A549 (cell line): ENCODE measurements at regions not wholly inside any gene's neighbourhood (a gene's known extent, or its start where the extent isn't known, plus 50 kb on each side); places are given as distances from the start of the nearest gene placed in this dataset.
A peak's percentile ranks its signal among the peaks of the same experiment; 100 is the strongest.
"Not testable (repeated sequence)": the region's sequence is repeated elsewhere in the genome, so short reads cannot be mapped to it uniquely, and the experiment has no call there.

Experiments
- ATAC-seq, 2 experiments: fragments of 200-7000 bp in 1 of 2; fragments of >200 bp in 1 of 2; cut with Nextera tagmentation in 1 of 2; cut with Tn5 transposase in 1 of 2; 3 replicates each; pipeline versions ENCODE4 v1.8.0 to v1.9.1; 2018 to 2020; ENCODE audit warnings: mild to moderate bottlenecking in 1 of 2, moderate library complexity in 1 of 2
- CTCF ChIA-PET: fragments of 300-600 bp; sonication (Branson Sonifier 250); formaldehyde crosslinking; extraction: SDS; loops from one replicate; lab custom pipeline; 2021; ENCODE audit warnings: antibody characterized with exemption, inconsistent platforms; lab: Yijun Ruan, JAX
- POLR2A ChIA-PET: fragments of 350-600 bp; formaldehyde crosslinking; extraction: SDS; loops from one replicate; lab custom pipeline; 2021; ENCODE audit warnings: antibody characterized with exemption, inconsistent platforms; lab: Yijun Ruan, JAX
- DNase-seq, 2 experiments: peaks; one replicate each; pipeline versions ENCODE4 v3.0.0 to v3.0.0-alpha.2; 2011 to 2016; ENCODE audit warnings: low read depth in 1 of 2, low spot score in 1 of 2
- FAIRE-seq: peaks from 2 replicates; lab custom pipeline; 2011; peaks lifted over from hg19 to GRCh38; lab: Jason Lieb, UNC
- H3K27ac ChIP-seq, 2 experiments: fragments of >200 bp; sonication (Bioruptor Twin); formaldehyde crosslinking; 3 replicates each; pipeline ENCODE4 v1.5.1; 2016 to 2017
- H3K4me1 ChIP-seq: fragments of >200 bp; sonication (Bioruptor Twin); formaldehyde crosslinking; 3 replicates; pipeline ENCODE4 v1.6.1; 2016
- H3K4me2 ChIP-seq: fragments of >200 bp; sonication (Bioruptor Twin); formaldehyde crosslinking; 3 replicates; pipeline ENCODE4 v1.6.1; 2016
- H3K4me3 ChIP-seq: fragments of >200 bp; sonication (Bioruptor Twin); formaldehyde crosslinking; 3 replicates; pipeline ENCODE4 v1.5.1; 2016
- H3K9me3 ChIP-seq: fragments of >200 bp; sonication (Bioruptor Twin); formaldehyde crosslinking; 3 replicates; pipeline ENCODE4 v1.6.1; 2016
- ATOH8 ChIP-seq: fragments of 250-450 bp; sonication (Bioruptor Pico); IDR thresholded peaks from 2 replicates; pipeline ENCODE4 v1.5.0; 2020; ENCODE audit warnings: low read depth, mild to moderate bottlenecking, moderate library complexity
- CTCF ChIP-seq: fragments of >200 bp; sonication (Bioruptor Twin); formaldehyde crosslinking; IDR thresholded peaks from 3 replicates; pipeline ENCODE4 v1.5.1; 2016
- EHF ChIP-seq: fragments of 250-450 bp; sonication (Bioruptor Pico); IDR thresholded peaks from 2 replicates; pipeline ENCODE4 v1.5.0; 2020; ENCODE audit warnings: mild to moderate bottlenecking
- EHMT2 ChIP-seq: fragments of 200-600 bp; sonication (generic); IDR thresholded peaks from 2 replicates; pipeline ENCODE4 v1.6.1; 2016; ENCODE audit warnings: antibody characterized with exemption, low read depth, mild to moderate bottlenecking, moderate library complexity
- ELK1 ChIP-seq: fragments of 150-350 bp; IDR thresholded peaks from 2 replicates; pipeline ENCODE4 v1.6.1; 2014; ENCODE audit warnings: low read depth, mild to moderate bottlenecking, low read length
- HOXB5 ChIP-seq: fragments of 250-450 bp; sonication (Bioruptor Pico); IDR thresholded peaks from 2 replicates; pipeline ENCODE4 v1.5.0; 2020; ENCODE audit warnings: mild to moderate bottlenecking, moderate library complexity
- JUN ChIP-seq, 2 experiments: fragments of >200 bp; sonication (Bioruptor Twin); formaldehyde crosslinking; IDR thresholded peaks; 2 replicates in 1 of 2; 3 replicates in 1 of 2; pipeline ENCODE4 v1.6.1; 2016 to 2017
- JUNB ChIP-seq: fragments of >200 bp; sonication (Bioruptor Twin); formaldehyde crosslinking; IDR thresholded peaks from 2 replicates; pipeline ENCODE4 v1.6.1; 2016
- MAZ ChIP-seq: fragments of 150-350 bp; IDR thresholded peaks from 2 replicates; pipeline ENCODE4 v1.6.1; 2014; ENCODE audit warnings: antibody characterized with exemption, low read depth, low read length, borderline replicate concordance
- NFE2L2 ChIP-seq: fragments of 150-350 bp; conservative IDR thresholded peaks from 2 replicates; pipeline ENCODE4 v1.6.1; 2014; ENCODE audit warnings: low read length
- POLR2A ChIP-seq: IDR thresholded peaks from 2 replicates; pipeline ENCODE4 v1.6.1; 2012; ENCODE audit warnings: mild to moderate bottlenecking, low read length
- POLR2AphosphoS2 ChIP-seq: conservative IDR thresholded peaks from 2 replicates; pipeline ENCODE4 v1.6.1; 2012; ENCODE audit warnings: low read length, improper control_type of control experiment, inconsistent platforms
- RNF2 ChIP-seq: fragments of 200-600 bp; sonication (generic); IDR thresholded peaks from 2 replicates; pipeline ENCODE4 v1.6.1; 2016; ENCODE audit warnings: low read depth, mild to moderate bottlenecking, antibody characterized with exemption, moderate library complexity, borderline replicate concordance
- SMC3 ChIP-seq: fragments of >200 bp; sonication (Bioruptor Twin); formaldehyde crosslinking; IDR thresholded peaks from 3 replicates; pipeline ENCODE4 v1.6.1; 2018; ENCODE audit warnings: inconsistent platforms
- TFCP2L1 ChIP-seq: fragments of 250-450 bp; sonication (Bioruptor Pico); IDR thresholded peaks from 2 replicates; pipeline ENCODE4 v1.5.0; 2021; ENCODE audit warnings: mild to moderate bottlenecking
- ZFP36 ChIP-seq: fragments of 450-650 bp; IDR thresholded peaks from 2 replicates; pipeline ENCODE4 v1.6.1; 2014; ENCODE audit warnings: borderline replicate concordance; ENCODE audit not compliant: partially characterized antibody
- WGBS: methylation state at CpG from one replicate; pipeline ENCODE4 v1.1.6; 2017; ENCODE audit errors: missing lambda C conversion rate; 5-methylcytosine and 5-hydroxymethylcytosine counted together

- FAIRE-seq (no peak), DNase-seq (peak in 1 of 2 experiments; percentile 1)
- WGBS, result 2% methylated on average over 3 of the region's 3 CpGs
- H3K4me3 ChIP-seq, result peak overlapping the region; percentile 22; the same call in 2 of the 3 replicates
- ChIA-PET CTCF (interaction anchor here (0.8 kb wide), 1 partner anchor 122 kb away, joined by 3 read pairs; no protein-coding TSS in a partner anchor), POLR2A (no interaction called here)
- H3K4me1 ChIP-seq, result no peaks in the 10 kb centered on the region
- H3K4me2 ChIP-seq, result peak overlapping the region; percentile 63
- TF ChIP-seq JUNB (no peak), HOXB5 (no peak)
- TF ChIP-seq, all 56 proteins: peak for 0
- no peaks in the 10 kb centered on the region; the same call in 2 of the 3 replicates for H3K9me3 ChIP-seq
- H3K27ac ChIP-seq, result peak overlapping the region; percentile 11 to 62; a peak in 4 of 6 replicates
- ATAC-seq, result peak; percentile 21 to 43; a peak in 3 of 6 replicates
These were observed 594.7 kb upstream of the CAMK1G start for GRCh38 chr1:208988811-208989222.

- no peak overlapping the region for H3K27ac ChIP-seq
- no peaks in the 10 kb centered on the region for H3K4me1 ChIP-seq
- ATAC-seq, result no peak
- ChIA-PET CTCF (no interaction called here), POLR2A (no interaction called here)
- TF ChIP-seq NFE2L2 (no peak), ZFP36 (no peak), POLR2AphosphoS2 (no peak), JUN (IDR thresholded peaks at IDR 0.05) (no peak), RNF2 (no peak), TFCP2L1 (no peak), MAZ (no peak), EHMT2 (no peak), ELK1 (no peak)
- DNase-seq, result no peak
- no peak overlapping the region for H3K4me3 ChIP-seq
- 3% methylated on average over 2 of the region's 2 CpGs for WGBS
- no peak overlapping the region for H3K4me2 ChIP-seq
- no peaks in the 10 kb centered on the region for H3K9me3 ChIP-seq
- FAIRE-seq, result no peak
These were observed 593.1 kb upstream of the CAMK1G start for GRCh38 chr1:208990456-208990855.

DNA sequence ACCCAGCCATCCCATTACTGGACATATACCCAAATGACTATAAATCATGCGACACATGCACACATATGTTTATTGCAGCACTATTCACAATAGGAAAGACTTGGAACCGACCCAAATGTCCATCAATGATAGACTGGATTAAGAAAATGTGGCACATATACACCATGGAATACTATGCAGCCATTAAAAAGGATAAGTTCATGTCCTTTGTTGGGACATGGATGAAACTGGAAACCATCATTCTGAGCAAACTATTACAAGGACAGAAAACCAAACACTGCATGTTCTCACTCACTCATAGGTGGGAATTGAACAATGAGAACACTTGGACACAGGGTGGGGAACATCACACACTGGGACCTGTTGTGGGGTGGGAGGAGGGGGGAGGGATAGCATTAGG lies 586.5 kb upstream of the CAMK1G start:
- CTCF ChIA-PET, POLR2A ChIA-PET, H3K4me1 ChIP-seq, ATAC-seq, DNase-seq, H3K4me2 ChIP-seq, H3K4me3 ChIP-seq, H3K9me3 ChIP-seq, FAIRE-seq, H3K27ac ChIP-seq: not testable (repeated sequence)
- WGBS, result 48% methylated on average over 2 of the region's 2 CpGs

GRCh38 chr1:208997726-208998312 lies 585.7 kb upstream of the CAMK1G start:
- FAIRE-seq, result no peak
- H3K27ac ChIP-seq, result no peak overlapping the region
- no peak overlapping the region for H3K4me3 ChIP-seq
- peak; percentile 6 to 11 for DNase-seq
- no peaks in the 10 kb centered on the region for H3K4me1 ChIP-seq
- H3K4me2 ChIP-seq, result no peak overlapping the region
- 0 out of 3 replicates have a peak, but pooled peaks have one; percentile 11 for TF ChIP-seq SMC3
- no peak for TF ChIP-seq EHF
- peak; percentile 14; the same call in 1 of the 3 replicates for TF ChIP-seq CTCF
- no peak for TF ChIP-seq ATOH8
- no peak for TF ChIP-seq POLR2A
- TF ChIP-seq, all 56 proteins: peak for 2
- H3K9me3 ChIP-seq, result no peaks in the 10 kb centered on the region
- ChIA-PET POLR2A (no interaction called here), CTCF (no interaction called here)
- no peak for ATAC-seq
- WGBS, result 49% methylated on average over 2 of the region's 2 CpGs
